HL-60 (cell line): ENCODE measurements at regions not wholly inside any gene's neighbourhood (a gene's known extent, or its start where the extent isn't known, plus 50 kb on each side); places are given as distances from the start of the nearest gene placed in this dataset.

Source experiments
- GABPA ChIP-seq: IDR thresholded peaks from 2 replicates; pipeline ENCODE4 v1.6.1; 2012; ENCODE audit warnings: low read depth
- POLR2AphosphoS5 ChIP-seq: IDR thresholded peaks from 2 replicates; pipeline ENCODE4 v1.6.1; 2012; ENCODE audit warnings: low read depth
- TF ChIP-seq, protein P1 (sequence below): IDR thresholded peaks from one replicate; pipeline ENCODE4 v1.5.1; 2011; ENCODE audit warnings: low read length, control low read depth, inconsistent platforms; ENCODE audit not compliant: insufficient read depth
- TF ChIP-seq, protein P2 (sequence below): IDR thresholded peaks from 2 replicates; pipeline ENCODE4 v1.6.1; 2012; ENCODE audit warnings: low read depth; ENCODE audit not compliant: insufficient replicate concordance

DNA sequence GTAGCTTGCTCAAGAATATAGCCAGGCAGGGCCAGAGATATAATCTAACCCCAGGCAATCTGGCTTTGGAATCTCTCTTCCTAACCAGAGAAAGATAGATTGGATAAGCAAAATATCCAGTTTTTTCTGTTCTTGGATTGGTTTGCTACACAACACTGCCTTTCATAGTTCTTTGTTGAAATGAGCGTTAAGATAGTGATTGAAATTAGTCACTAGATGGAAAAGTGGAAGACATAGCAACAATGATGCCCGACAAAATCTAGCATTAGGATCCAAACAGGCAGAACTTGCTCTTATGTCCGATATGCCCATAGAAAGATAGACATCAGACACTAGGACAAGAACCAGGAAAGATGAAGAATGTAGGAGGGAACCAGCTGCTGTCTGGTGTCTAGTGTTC, 77.3 kb upstream of the COL8A1 start:
- TF ChIP-seq POLR2AphosphoS5 (no peak), GABPA (no peak)
- TF ChIP-seq, protein P1, sequence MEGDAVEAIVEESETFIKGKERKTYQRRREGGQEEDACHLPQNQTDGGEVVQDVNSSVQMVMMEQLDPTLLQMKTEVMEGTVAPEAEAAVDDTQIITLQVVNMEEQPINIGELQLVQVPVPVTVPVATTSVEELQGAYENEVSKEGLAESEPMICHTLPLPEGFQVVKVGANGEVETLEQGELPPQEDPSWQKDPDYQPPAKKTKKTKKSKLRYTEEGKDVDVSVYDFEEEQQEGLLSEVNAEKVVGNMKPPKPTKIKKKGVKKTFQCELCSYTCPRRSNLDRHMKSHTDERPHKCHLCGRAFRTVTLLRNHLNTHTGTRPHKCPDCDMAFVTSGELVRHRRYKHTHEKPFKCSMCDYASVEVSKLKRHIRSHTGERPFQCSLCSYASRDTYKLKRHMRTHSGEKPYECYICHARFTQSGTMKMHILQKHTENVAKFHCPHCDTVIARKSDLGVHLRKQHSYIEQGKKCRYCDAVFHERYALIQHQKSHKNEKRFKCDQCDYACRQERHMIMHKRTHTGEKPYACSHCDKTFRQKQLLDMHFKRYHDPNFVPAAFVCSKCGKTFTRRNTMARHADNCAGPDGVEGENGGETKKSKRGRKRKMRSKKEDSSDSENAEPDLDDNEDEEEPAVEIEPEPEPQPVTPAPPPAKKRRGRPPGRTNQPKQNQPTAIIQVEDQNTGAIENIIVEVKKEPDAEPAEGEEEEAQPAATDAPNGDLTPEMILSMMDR = no peak
- TF ChIP-seq, protein P2, sequence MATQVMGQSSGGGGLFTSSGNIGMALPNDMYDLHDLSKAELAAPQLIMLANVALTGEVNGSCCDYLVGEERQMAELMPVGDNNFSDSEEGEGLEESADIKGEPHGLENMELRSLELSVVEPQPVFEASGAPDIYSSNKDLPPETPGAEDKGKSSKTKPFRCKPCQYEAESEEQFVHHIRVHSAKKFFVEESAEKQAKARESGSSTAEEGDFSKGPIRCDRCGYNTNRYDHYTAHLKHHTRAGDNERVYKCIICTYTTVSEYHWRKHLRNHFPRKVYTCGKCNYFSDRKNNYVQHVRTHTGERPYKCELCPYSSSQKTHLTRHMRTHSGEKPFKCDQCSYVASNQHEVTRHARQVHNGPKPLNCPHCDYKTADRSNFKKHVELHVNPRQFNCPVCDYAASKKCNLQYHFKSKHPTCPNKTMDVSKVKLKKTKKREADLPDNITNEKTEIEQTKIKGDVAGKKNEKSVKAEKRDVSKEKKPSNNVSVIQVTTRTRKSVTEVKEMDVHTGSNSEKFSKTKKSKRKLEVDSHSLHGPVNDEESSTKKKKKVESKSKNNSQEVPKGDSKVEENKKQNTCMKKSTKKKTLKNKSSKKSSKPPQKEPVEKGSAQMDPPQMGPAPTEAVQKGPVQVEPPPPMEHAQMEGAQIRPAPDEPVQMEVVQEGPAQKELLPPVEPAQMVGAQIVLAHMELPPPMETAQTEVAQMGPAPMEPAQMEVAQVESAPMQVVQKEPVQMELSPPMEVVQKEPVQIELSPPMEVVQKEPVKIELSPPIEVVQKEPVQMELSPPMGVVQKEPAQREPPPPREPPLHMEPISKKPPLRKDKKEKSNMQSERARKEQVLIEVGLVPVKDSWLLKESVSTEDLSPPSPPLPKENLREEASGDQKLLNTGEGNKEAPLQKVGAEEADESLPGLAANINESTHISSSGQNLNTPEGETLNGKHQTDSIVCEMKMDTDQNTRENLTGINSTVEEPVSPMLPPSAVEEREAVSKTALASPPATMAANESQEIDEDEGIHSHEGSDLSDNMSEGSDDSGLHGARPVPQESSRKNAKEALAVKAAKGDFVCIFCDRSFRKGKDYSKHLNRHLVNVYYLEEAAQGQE = no peak
